EL (cell line): ENCODE measurements at regions not wholly inside any gene's neighbourhood (a gene's known extent, or its start where the extent isn't known, plus 50 kb on each side); places are given as distances from the start of the nearest gene placed in this dataset.

Experiments used
- DNase-seq: peaks from one replicate; pipeline ENCODE4 v3.0.0-alpha.2; 2016

DNA sequence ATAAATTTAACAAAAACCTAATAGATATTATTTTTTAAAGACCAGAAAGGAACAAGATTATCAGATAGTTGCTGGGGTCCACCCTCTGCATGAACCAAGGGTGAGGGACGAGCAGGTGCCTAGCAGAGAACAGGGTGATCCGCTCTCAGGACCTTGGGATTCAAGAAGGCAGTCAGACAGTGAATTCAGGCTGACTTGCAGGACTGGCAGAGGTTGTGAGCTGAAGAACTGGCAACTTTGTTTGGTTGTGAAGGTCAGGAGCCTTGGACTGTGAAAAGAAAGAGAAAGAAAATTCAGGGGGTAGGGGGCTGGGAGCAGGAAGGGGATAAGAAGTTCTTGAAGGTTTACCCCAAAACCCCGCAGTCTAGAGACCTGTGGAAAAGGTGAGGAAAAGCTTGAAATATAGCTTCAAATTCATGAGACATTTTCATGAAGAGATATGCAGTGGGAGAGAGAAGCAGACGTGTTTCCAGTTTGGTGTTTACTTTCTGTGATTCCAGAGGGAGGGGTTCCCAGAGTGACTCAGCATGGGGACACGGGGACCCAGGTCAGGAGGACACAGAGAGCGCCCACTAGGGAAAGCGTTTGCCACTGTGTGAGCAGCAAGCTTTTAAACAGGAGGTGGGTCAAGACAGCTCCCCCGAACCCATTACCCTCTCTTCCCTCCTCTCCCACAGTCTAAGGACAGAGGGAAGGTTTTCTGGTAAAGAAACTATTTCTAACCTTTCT is 217.2 kb upstream of the UMPS start:
- DNase-seq = no peak

DNA sequence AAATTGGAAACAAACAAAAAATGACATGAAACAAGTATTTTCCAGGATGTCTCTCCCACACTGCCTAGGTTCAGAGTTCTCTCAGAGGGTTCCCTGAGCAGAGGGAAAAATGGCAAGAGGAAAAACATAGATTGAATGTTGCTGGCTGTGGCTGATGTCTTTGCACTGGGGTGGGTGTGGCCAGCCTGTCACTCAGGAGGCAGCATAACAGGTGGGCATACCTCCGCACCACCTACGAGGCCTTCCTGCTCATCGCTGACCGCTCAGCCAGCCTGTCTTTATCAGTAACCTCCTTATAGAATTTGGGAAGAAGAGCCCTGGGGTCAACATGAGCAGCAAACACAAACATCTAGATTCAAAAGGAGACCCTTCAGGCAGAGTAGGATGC is 216.6 kb upstream of the UMPS start:
- DNase-seq = no peak

GRCh38 chr3:124514683-124515082 is 215.6 kb upstream of the UMPS start:
- no peak for DNase-seq

DNA sequence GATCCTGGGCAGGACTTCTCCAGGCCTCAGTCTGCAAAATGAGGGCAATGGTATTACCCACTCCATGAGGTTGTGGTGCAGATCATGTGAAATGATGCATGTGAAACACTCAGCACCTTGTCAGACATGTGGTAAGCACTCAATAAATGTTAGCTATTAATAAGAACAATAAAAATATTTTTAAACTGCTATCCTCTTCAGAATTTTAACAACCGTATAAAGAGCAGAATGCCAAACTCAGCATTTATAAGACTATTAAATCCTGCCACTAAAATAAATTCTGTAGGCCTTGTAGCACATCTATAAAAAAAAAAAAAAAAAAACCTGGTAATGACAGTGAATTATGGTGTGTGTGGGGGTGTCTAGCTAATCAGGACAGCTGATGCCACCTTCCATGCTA is 213.9 kb upstream of the UMPS start:
- no peak for DNase-seq

GRCh38 chr3:124517306-124517705 is 212.9 kb upstream of the UMPS start:
- DNase-seq = no peak

- DNase-seq = no peak
These were observed 211.9 kb upstream of the UMPS start for GRCh38 chr3:124518350-124518749.

- DNase-seq = no peak
These were observed 210.6 kb upstream of the UMPS start for GRCh38 chr3:124519591-124520194.

DNA sequence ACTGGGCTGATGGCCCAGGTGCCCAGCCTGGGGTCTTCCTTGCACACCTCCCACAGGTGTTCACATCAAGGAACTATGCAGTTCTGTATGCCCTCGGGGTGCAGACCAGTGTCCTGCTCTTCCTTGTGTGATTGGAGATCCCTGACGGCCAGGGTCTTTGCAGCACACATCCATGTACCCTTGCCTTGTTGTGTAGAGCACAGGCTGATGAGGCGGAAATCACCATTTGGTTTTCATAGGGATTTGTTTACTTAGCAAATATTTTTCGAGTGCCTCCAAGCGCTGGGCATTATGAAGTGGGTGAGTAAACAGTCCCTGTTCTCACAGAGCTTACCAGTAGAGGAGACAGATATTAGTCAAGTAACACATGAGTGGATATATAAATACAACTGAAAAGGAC is 209.3 kb upstream of the UMPS start:
- peak; percentile 34 for DNase-seq

DNA sequence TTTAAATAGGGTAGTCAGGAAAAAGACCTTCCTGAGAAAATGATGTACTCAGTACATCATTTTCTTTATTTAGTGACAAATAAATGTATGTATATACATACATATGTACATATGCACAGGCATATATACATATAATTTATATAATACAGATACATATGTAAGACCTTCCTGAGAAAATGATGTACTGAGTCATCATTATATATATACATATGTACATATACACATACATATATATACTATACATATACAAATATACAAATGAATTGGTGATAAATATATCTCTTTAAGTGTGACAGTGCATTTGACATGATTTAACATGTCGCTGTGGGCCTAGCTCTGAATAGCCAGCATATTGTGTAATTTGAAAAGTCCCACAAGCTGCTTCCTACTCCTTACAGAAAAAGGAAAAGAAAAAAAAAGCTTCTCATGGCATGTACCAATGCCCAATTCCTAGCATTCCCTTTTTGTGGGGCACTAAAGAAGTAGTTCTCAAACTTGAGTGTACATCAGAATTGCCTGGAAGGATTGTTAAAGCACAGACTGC is 208.1 kb upstream of the UMPS start:
- no peak for DNase-seq

DNA sequence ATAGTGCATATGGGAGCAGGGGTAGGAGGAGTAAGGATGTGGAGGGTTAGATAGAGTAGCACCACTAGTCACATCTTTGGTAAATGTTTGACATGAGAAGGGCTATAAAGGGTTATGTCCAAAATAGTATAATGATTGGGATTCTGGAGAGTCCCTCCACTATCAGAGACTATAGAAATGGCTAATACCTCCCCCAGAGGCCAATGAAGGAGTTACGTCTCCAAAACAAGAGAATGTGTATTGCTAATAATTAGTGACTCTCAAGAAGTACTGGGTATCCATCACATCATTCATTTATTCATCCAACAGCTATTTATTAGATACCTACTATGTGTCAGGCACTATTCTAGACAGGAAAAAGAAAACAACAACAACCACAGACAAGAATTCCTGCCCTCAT is 203.7 kb upstream of the UMPS start:
- no peak for DNase-seq

DNA sequence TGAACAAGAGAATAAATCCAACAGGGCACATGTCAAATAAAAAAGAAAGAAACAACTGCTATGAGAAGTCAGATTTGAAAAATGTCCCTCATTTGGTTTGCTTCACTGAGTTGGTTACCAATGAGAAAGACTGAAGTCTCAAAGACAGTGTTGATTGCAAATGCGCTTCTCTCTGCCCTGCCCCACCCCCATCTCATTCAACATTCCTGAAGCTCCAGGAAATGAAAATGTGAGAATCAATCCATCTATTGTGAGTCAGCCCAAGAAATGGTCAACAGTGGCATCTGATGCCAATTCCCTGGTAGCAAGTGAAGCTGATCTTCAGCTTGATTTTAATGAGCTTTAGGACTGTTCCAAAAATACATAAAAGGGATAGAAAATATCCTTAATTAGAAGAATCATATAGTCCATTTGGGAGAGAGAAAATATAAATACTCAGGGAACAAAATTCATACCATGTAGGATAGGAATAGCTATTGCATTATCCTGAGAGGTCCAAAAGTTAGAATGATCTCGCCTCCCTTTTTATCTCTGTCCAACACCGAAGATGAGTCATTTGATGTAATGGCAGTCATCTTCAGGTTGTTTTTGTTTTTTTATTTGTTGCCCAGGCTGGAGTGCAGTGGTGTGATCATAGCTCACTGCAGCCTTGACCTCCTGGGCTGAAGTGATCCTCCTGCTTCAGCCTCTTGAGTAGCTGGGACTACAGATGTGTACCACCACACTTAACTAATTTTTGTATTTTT is 200.3 kb upstream of the UMPS start:
- peak; percentile 4 for DNase-seq

DNA sequence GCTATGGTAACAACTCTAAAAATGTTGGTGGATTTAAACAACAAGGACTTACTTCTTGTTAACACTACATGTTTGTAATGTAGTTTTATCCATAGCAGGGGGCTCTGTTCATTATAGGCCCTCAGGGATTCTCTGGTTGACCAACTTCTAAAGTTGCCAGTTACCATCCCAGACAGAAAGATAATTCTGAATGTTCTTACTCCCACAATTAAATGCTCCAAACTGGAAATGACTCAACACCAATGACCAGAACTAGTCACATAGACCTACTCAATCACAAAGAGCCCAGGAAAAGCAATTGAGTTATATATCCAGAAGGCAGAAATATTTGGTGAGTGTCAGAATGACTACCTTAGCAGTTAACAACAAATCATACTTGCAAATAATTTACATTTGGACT is 199.3 kb upstream of the UMPS start:
- no peak for DNase-seq

- peak; percentile 8 for DNase-seq
These were observed 198.2 kb upstream of the UMPS start for GRCh38 chr3:124532071-124532470.

DNA sequence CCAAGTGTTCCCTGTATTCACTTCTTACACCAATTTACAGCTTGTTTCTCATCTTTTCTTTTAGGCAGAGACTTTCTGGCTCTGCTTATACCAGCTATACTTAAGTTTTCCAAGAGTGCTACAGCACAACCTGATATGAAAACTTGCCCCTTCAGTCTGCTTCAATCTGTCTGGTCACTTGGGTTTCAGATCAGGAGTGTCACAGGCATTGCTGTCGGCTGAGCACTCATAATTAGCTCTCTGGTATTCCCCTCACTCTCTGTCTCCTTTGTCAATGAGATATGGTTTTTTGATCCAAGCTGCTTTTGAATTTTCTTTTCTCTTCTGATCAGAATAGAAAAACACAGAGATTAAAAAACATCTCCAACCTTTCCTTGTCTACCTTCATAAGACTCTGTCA is 194.9 kb upstream of the UMPS start:
- DNase-seq = no peak

DNA sequence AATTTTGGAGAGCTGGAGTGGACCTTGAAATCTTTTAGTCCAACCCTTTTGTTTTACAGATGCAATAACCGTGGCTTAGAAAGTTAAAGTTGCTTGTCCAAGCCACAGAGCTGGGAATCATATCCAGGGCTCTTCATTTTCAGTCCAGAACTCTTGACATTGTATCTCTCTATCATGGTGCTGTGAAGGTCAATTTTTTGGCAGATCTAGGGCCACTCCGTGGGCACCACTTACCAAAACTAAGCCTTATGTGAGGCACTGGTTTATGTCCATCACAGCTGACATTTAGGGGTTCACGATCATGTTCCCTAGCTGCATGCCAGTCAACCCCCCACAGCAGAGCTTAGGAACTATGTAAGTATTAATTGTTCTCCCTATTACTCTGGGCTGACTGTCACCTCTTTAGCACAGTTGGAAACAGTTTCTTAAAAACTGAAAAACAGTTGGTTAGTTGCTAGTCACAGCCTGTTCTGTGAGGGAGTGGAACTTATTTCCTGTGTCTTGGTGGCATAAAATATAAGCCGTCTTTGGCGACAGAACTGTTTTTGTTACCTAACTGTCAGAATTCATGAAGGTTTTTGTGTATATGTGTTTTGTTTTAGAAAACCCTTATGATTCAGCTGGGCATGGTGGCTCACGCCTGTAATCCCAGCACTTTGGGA is 189.6 kb upstream of the UMPS start:
- no peak for DNase-seq

- no peak for DNase-seq
These were observed 187.9 kb upstream of the UMPS start for GRCh38 chr3:124542214-124542869.

DNA sequence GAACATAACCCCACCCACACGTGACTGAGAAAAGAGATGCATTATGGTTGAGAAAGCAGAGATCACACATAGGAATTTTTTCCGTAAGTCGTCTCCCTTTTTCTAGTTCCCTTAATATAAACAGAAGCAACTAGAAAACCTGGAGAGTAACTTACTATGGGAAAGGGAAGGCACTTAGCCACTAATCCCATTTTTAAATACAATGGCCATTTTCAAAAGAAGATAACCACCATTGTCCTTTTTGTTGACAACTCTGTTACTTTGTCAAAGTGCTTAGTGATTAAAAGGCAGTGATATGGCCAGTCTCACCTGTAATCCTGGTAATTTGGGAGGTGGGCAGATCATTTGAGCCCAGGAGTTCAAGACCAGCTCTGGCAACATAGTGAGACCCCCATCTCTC is 184.4 kb upstream of the UMPS start:
- DNase-seq = no peak

GRCh38 chr3:124552224-124552623 is 178.0 kb upstream of the UMPS start:
- DNase-seq = no peak

GRCh38 chr3:124553178-124553577 is 177.1 kb upstream of the UMPS start:
- no peak for DNase-seq

GRCh38 chr3:124556636-124557035 is 173.6 kb upstream of the UMPS start:
- no peak for DNase-seq

DNA sequence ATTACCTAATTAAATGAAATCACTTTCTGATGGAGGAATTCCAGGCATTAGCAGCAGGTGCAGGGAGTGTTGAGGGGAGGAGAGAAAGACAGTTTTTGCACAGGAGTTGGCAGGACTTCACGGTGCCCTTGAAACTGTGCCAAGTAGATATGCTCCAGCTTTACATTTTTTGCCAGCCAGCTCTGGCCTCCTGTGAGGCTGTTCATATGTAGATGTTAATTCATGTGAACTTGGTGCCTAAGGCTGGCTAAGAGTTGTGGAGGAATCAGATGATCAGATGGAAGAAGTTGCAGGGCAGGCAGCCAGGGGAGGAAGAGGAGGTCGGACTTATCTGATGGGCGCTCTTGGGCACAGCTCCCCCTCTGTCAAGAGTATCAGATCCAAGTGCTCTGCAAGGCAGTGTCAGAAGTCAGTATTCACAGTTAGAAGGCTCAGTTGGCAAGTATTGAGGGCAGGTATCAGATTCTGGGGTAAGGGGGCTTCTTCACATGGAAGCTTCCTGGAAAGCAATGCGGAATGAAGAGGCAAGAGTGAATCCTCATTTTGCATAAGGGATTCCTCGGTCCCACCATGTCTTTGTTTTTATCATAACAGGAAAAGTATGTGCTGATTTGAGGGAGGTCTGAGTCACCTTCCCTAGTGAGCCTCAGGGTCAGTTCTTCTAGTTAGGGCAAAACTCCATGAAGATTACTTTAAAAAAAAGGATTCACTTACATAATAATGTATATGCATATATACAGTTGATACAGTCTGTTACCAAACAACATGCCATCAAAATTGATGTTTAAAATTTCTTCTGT is 172.6 kb upstream of the UMPS start:
- DNase-seq = peak; percentile 82
